ENCODE measurements at regions not wholly inside any gene's neighbourhood (a gene's known extent, or its start where the extent isn't known, plus 50 kb on each side); places are given as distances from the start of the nearest gene placed in this dataset.

- Histone ChIP-seq H3K4me3 (no peak overlapping the region), H3K36me3 (no peaks in the 10 kb centered on the region), H3K27ac (no peak overlapping the region), H3K27me3 (replicated peaks in 1 of 7) (peaks cover 0 to 37% (median 8%) of the 10 kb centered on the region in 7 donors), H3K9me3 (no peaks in the 10 kb centered on the region), H3K4me1 (peaks cover 0 to 27% (median 13%) of the 10 kb centered on the region in 6 donors)
- DNase-seq = no peak
- 60 to 73% (median 68%) methylated on average over 3 of the region's 3 CpGs for WGBS, 5 donors
- intact Hi-C loops (cut with DNase I; ENCODE audit: low total_unique reads) = loop anchor here (10.0 kb wide), 1 partner anchor 66 kb away; no protein-coding TSS in a partner anchor
- no peak for TF ChIP-seq CTCF (IDR thresholded peaks at IDR 0.05 in 8 of 11, conservative IDR thresholded peaks at IDR 0.05 in 3 of 11)
- no peak for TF ChIP-seq POLR2AphosphoS5 (IDR thresholded peaks at IDR 0.05)
- no peak for TF ChIP-seq POLR2A (IDR thresholded peaks at IDR 0.05)
Observed at GRCh38 chr3:194198938-194199337, 63.0 kb downstream of the HES1 start.

- Histone ChIP-seq H3K27ac (no peak overlapping the region), H3K9me3 (no peaks in the 10 kb centered on the region), H3K4me1 (peaks cover 0 to 32% (median 17%) of the 10 kb centered on the region in 6 donors), H3K4me3 (no peak overlapping the region), H3K27me3 (replicated peaks in 1 of 7) (peaks cover 0 to 52% (median 15%) of the 10 kb centered on the region in 7 donors), H3K36me3 (no peaks in the 10 kb centered on the region)
- intact Hi-C loops (cut with DNase I; ENCODE audit: low total_unique reads) = no loop called here
- TF ChIP-seq CTCF (IDR thresholded peaks at IDR 0.05 in 8 of 11, conservative IDR thresholded peaks at IDR 0.05 in 3 of 11) = no peak
- TF ChIP-seq POLR2AphosphoS5 (IDR thresholded peaks at IDR 0.05) = no peak
- TF ChIP-seq POLR2A (IDR thresholded peaks at IDR 0.05) = no peak
- no peak for DNase-seq
- WGBS, 5 donors = 87 to 93% (median 91%) methylated on average over 6 of the region's 6 CpGs
Observed at GRCh38 chr3:194200422-194201081, 64.6 kb downstream of the HES1 start.

- no peak for TF ChIP-seq CTCF (IDR thresholded peaks at IDR 0.05 in 8 of 11, conservative IDR thresholded peaks at IDR 0.05 in 3 of 11)
- no peak for TF ChIP-seq POLR2A (IDR thresholded peaks at IDR 0.05)
- TF ChIP-seq POLR2AphosphoS5 (IDR thresholded peaks at IDR 0.05) = no peak
- H3K27me3 ChIP-seq (replicated peaks in 1 of 7) = peaks cover 0 to 66% (median 15%) of the 10 kb centered on the region in 7 donors
- H3K27ac ChIP-seq = no peak overlapping the region
- H3K4me1 ChIP-seq = peaks cover 0 to 46% (median 31%) of the 10 kb centered on the region in 6 donors
- H3K4me3 ChIP-seq = no peak overlapping the region
- intact Hi-C loops (cut with DNase I; ENCODE audit: low total_unique reads) = no loop called here
- H3K9me3 ChIP-seq = no peaks in the 10 kb centered on the region
- H3K36me3 ChIP-seq = no peaks in the 10 kb centered on the region
- DNase-seq = no peak
- 93 to 97% (median 94%) methylated on average over 6 of the region's 6 CpGs for WGBS, 5 donors
Observed at GRCh38 chr3:194201953-194202666, 66.2 kb downstream of the HES1 start.

GRCh38 chr3:194203482-194204041, 67.6 kb downstream of the HES1 start:
- 33 to 49% (median 44%) methylated on average over 11 of the region's 11 CpGs for WGBS, 5 donors
- Histone ChIP-seq H3K4me3 (peak overlapping the region in 7 of 8 donors; percentile 5 to 62 (median 21)), H3K4me1 (peaks cover 0 to 45% (median 32%) of the 10 kb centered on the region in 6 donors), H3K9me3 (no peaks in the 10 kb centered on the region), H3K27ac (no peak overlapping the region), H3K36me3 (no peaks in the 10 kb centered on the region), H3K27me3 (replicated peaks in 1 of 7) (peaks cover 0 to 56% (median 15%) of the 10 kb centered on the region in 7 donors)
- DNase-seq = no peak
- TF ChIP-seq POLR2A (IDR thresholded peaks at IDR 0.05) = no peak
- no peak for TF ChIP-seq CTCF (IDR thresholded peaks at IDR 0.05 in 8 of 11, conservative IDR thresholded peaks at IDR 0.05 in 3 of 11)
- TF ChIP-seq POLR2AphosphoS5 (IDR thresholded peaks at IDR 0.05) = no peak
- intact Hi-C loops (cut with DNase I; ENCODE audit: low total_unique reads) = no loop called here

Measured in spleen (tissue), 11 donors.